Natural killer cell (primary cell): ENCODE measurements at regions not wholly inside any gene's neighbourhood (a gene's known extent, or its start where the extent isn't known, plus 50 kb on each side); places are given as distances from the start of the nearest gene placed in this dataset.

Experiments
- ATAC-seq, 3 donors: fragments of 150-1000 bp in 2 of 3; fragments of 200-7000 bp in 1 of 3; cut with Tn5 transposase; 1 replicate in 1 of 3; 2 replicates in 2 of 3; pipeline ENCODE4 v1.10.0; 2021; ENCODE audit warnings: mild to moderate bottlenecking in 2 of 3, moderate library complexity in 2 of 3
- DNase-seq, 2 donors: peaks; one replicate each; pipeline versions ENCODE4 v3.0.0 to v3.0.0-alpha.2; 2013 to 2021; ENCODE audit warnings: mixed read lengths in 1 of 2
- H3K27ac ChIP-seq: one replicate; pipeline ENCODE4 v1.5.1; 2013; ENCODE audit warnings: mild to moderate bottlenecking, low read length
- H3K27me3 ChIP-seq: one replicate; pipeline ENCODE4 v1.6.1; 2013; ENCODE audit warnings: low read length; ENCODE audit not compliant: control insufficient read depth, insufficient read depth
- H3K36me3 ChIP-seq: one replicate; pipeline ENCODE4 v1.6.1; 2013; ENCODE audit warnings: low read length; ENCODE audit not compliant: control insufficient read depth, insufficient read depth
- H3K4me1 ChIP-seq: one replicate; pipeline ENCODE4 v1.6.1; 2013; ENCODE audit warnings: low read length; ENCODE audit not compliant: control insufficient read depth, insufficient read depth
- H3K4me3 ChIP-seq: one replicate; pipeline ENCODE4 v1.5.1; 2013; ENCODE audit warnings: low read length
- H3K9me3 ChIP-seq: one replicate; pipeline ENCODE4 v1.6.1; 2013; ENCODE audit warnings: low read length; ENCODE audit not compliant: control insufficient read depth, insufficient read depth
- H3K27ac Mint-ChIP-seq, 2 donors: one replicate each; pipeline ENCODE4 v1.8.0; 2022; ENCODE audit warnings: mild to moderate bottlenecking in 2 of 2, mixed read lengths in 2 of 2, moderate library complexity in 1 of 2
- H3K27me3 Mint-ChIP-seq, 2 donors: one replicate each; pipeline ENCODE4 v1.8.0; 2022; ENCODE audit warnings: low read depth in 2 of 2, mixed read lengths in 2 of 2
- H3K36me3 Mint-ChIP-seq: one replicate; pipeline ENCODE4 v1.8.0; 2022; ENCODE audit warnings: mixed read lengths
- H3K4me1 Mint-ChIP-seq, 2 donors: one replicate each; pipeline ENCODE4 v1.8.0; 2022; ENCODE audit warnings: mixed read lengths in 2 of 2
- H3K4me3 Mint-ChIP-seq: one replicate; pipeline ENCODE4 v1.8.0; 2022; ENCODE audit warnings: mild to moderate bottlenecking, moderate library complexity, mixed read lengths
- H3K9me3 Mint-ChIP-seq, 2 donors: one replicate each; pipeline ENCODE4 v1.8.0; 2022; ENCODE audit warnings: mixed read lengths in 2 of 2
- CTCF ChIP-seq: fragments of 200-600 bp; IDR thresholded peaks from one replicate; pipeline ENCODE4 v1.8.0; 2022; ENCODE audit warnings: antibody characterized with exemption
- WGBS: methylation state at CpG from one replicate; pipeline ENCODE4 v1.1.7; 2013; ENCODE audit warnings: missing lambda C conversion rate; ENCODE audit not compliant: insufficient coverage; 5-methylcytosine and 5-hydroxymethylcytosine counted together
- intact Hi-C: fragments of 100-400 bp; cut with micrococcal nuclease; formaldehyde crosslinking; loops from one replicate; pipeline ENCODE4 v1.14.2; 2022

GRCh38 chr17:10984220-10984619 lies 146.3 kb upstream of the PIRT start:
- ATAC-seq, result no peak
- WGBS, result 77% methylated on average over 3 of the region's 3 CpGs
- Histone ChIP-seq H3K27ac (no peak overlapping the region), H3K27me3 (no peaks in the 10 kb centered on the region), H3K36me3 (no peaks in the 10 kb centered on the region), H3K4me1 (no peaks in the 10 kb centered on the region), H3K4me3 (no peak overlapping the region), H3K9me3 (no peaks in the 10 kb centered on the region)
- no peaks in the 10 kb centered on the region for H3K4me1 Mint-ChIP-seq
- H3K36me3 Mint-ChIP-seq, result no peaks in the 10 kb centered on the region
- H3K9me3 Mint-ChIP-seq, result peaks cover 0 to 2% of the 10 kb centered on the region in 2 donors
- H3K27me3 Mint-ChIP-seq, result no peaks in the 10 kb centered on the region
- intact Hi-C loops, result loop anchor here (10.0 kb wide), 1 partner anchor 59 kb away; no protein-coding TSS in a partner anchor
- no peak for TF ChIP-seq CTCF
- H3K4me3 Mint-ChIP-seq, result no peak overlapping the region
- H3K27ac Mint-ChIP-seq, result no peak overlapping the region
- no peak for DNase-seq

- DNase-seq (no peak), ATAC-seq (no peak)
- Histone ChIP-seq H3K4me1 (no peaks in the 10 kb centered on the region), H3K36me3 (no peaks in the 10 kb centered on the region), H3K9me3 (no peaks in the 10 kb centered on the region), H3K27ac (no peak overlapping the region), H3K4me3 (no peak overlapping the region), H3K27me3 (no peaks in the 10 kb centered on the region)
- Mint-ChIP-seq H3K4me3 (no peak overlapping the region), H3K27me3 (no peaks in the 10 kb centered on the region), H3K36me3 (no peaks in the 10 kb centered on the region), H3K9me3 (no peaks in the 10 kb centered on the region), H3K27ac (no peak overlapping the region), H3K4me1 (no peaks in the 10 kb centered on the region)
- intact Hi-C loops, result no loop called here
- WGBS, result 90% methylated on average over 4 of the region's 4 CpGs
- no peak for TF ChIP-seq CTCF
Measured at GRCh38 chr17:10976401-10976800, 138.5 kb upstream of the PIRT start.

GRCh38 chr17:10968007-10968406 lies 130.1 kb upstream of the PIRT start:
- ATAC-seq, result no peak
- H3K27ac ChIP-seq, result no peak overlapping the region
- H3K9me3 Mint-ChIP-seq, result no peaks in the 10 kb centered on the region
- H3K36me3 ChIP-seq, result no peaks in the 10 kb centered on the region
- no peak for TF ChIP-seq CTCF
- peaks cover 5 to 13% of the 10 kb centered on the region in 2 donors for H3K27me3 Mint-ChIP-seq
- no peak overlapping the region for H3K4me3 Mint-ChIP-seq
- no peaks in the 10 kb centered on the region for H3K4me1 ChIP-seq
- DNase-seq, result no peak
- H3K27me3 ChIP-seq, result no peaks in the 10 kb centered on the region
- H3K36me3 Mint-ChIP-seq, result no peaks in the 10 kb centered on the region
- no peaks in the 10 kb centered on the region for H3K9me3 ChIP-seq
- intact Hi-C loops, result no loop called here
- no peak overlapping the region for H3K27ac Mint-ChIP-seq
- no peak overlapping the region for H3K4me3 ChIP-seq
- no peaks in the 10 kb centered on the region for H3K4me1 Mint-ChIP-seq

GRCh38 chr17:10956821-10957220 lies 118.9 kb upstream of the PIRT start:
- WGBS, result 57% methylated on average over 1 of the region's 1 CpG
- Mint-ChIP-seq H3K9me3 (peaks cover 0 to 10% of the 10 kb centered on the region in 2 donors), H3K36me3 (no peaks in the 10 kb centered on the region), H3K4me1 (no peaks in the 10 kb centered on the region), H3K27ac (no peak overlapping the region), H3K4me3 (no peak overlapping the region), H3K27me3 (peaks cover 13 to 16% of the 10 kb centered on the region in 2 donors)
- Histone ChIP-seq H3K27ac (no peak overlapping the region), H3K9me3 (no peaks in the 10 kb centered on the region), H3K4me3 (no peak overlapping the region), H3K27me3 (no peaks in the 10 kb centered on the region), H3K36me3 (no peaks in the 10 kb centered on the region), H3K4me1 (no peaks in the 10 kb centered on the region)
- intact Hi-C loops, result no loop called here
- TF ChIP-seq CTCF, result no peak
- ATAC-seq (no peak), DNase-seq (no peak)
